ENCODE measurements at regions not wholly inside any gene's neighbourhood (a gene's known extent, or its start where the extent isn't known, plus 50 kb on each side); places are given as distances from the start of the nearest gene placed in this dataset.

DNA sequence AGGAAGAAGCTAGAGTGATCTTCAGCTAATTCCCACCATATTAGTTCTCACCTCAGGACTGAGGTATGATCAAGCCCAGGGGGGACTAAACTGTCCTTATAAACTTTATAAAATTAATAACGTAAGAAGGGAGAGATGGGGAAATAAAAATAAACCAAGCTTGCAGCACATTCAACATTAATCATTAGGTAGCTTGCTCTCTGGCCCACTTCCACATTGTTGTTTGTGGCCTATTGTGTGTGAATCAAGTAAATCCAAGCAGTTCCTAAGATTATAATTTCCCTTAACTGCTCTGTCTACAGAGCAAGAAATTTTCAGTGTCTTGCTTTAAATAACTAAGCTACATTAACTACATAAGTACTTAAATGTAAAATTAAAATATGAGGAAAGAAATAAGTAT lies 131.3 kb upstream of the ABCA1 start:
- TF ChIP-seq CTCF (IDR thresholded peaks at IDR 0.05; ENCODE audit: poor library complexity) (no peak), EZH2 (IDR thresholded peaks at IDR 0.05; ENCODE audit: borderline replicate concordance) (no peak)
